H1 (cell line): ENCODE measurements at regions not wholly inside any gene's neighbourhood (a gene's known extent, or its start where the extent isn't known, plus 50 kb on each side); places are given as distances from the start of the nearest gene placed in this dataset.

Experiments
- CTCF ChIA-PET: fragments of 300-600 bp; sonication (Branson Sonifier 250); formaldehyde crosslinking; loops from one replicate; lab custom pipeline; 2021; ENCODE audit not compliant: partially characterized antibody; lab: Charles Lee
- POLR2A ChIA-PET: fragments of 300-600 bp; sonication (Branson Sonifier 250); formaldehyde crosslinking; loops from one replicate; lab custom pipeline; 2021; ENCODE audit warnings: inconsistent platforms; ENCODE audit not compliant: partially characterized antibody; lab: Charles Lee
- DNase-seq, 2 experiments: peaks; one replicate each; pipeline versions ENCODE4 v3.0.0 to v3.0.0-alpha.2; 2010 to 2022; ENCODE audit warnings: low spot score in 2 of 2, low read depth in 1 of 2, mixed read lengths in 1 of 2
- FAIRE-seq: peaks from 2 replicates; lab custom pipeline; 2011; peaks lifted over from hg19 to GRCh38; lab: Jason Lieb, UNC
- H2AFZ ChIP-seq: 2 replicates; pipeline ENCODE4 v1.8.1; 2012; ENCODE audit warnings: low read length, inconsistent platforms
- H2AK5ac ChIP-seq: 2 replicates; pipeline ENCODE4 v1.6.1; 2013; ENCODE audit warnings: low read depth, low read length
- H2BK120ac ChIP-seq: replicated peaks from 2 replicates; pipeline ENCODE3; 2013; ENCODE audit warnings: low read depth, low read length, inconsistent platforms
- H2BK12ac ChIP-seq: 2 replicates; pipeline ENCODE4 v1.6.1; 2013; ENCODE audit warnings: low read depth, low read length
- H2BK15ac ChIP-seq: 2 replicates; pipeline ENCODE4 v1.6.1; 2013; ENCODE audit warnings: low read length
- H2BK20ac ChIP-seq: 2 replicates; pipeline ENCODE4 v1.6.1; 2013; ENCODE audit warnings: low read length
- H2BK5ac ChIP-seq: 2 replicates; pipeline ENCODE4 v1.6.1; 2013; ENCODE audit warnings: low read depth, low read length
- H3K14ac ChIP-seq: 2 replicates; pipeline ENCODE4 v1.6.1; 2013; ENCODE audit warnings: inconsistent platforms; ENCODE audit not compliant: insufficient read length
- H3K18ac ChIP-seq: 2 replicates; pipeline ENCODE4 v1.6.1; 2013; ENCODE audit warnings: low read length; ENCODE audit errors: extremely low read depth
- H3K23ac ChIP-seq: 2 replicates; pipeline ENCODE4 v1.6.1; 2013; ENCODE audit warnings: inconsistent platforms; ENCODE audit not compliant: insufficient read length
- H3K23me2 ChIP-seq: 2 replicates; pipeline ENCODE4 v1.6.1; 2013; ENCODE audit warnings: low read depth, low read length
- H3K27ac ChIP-seq: 2 replicates; pipeline ENCODE4 v1.6.1; 2011; ENCODE audit warnings: low read depth, low read length, inconsistent platforms
- H3K27me3 ChIP-seq, 4 experiments: replicated peaks in 1 of 4; 1 replicate in 1 of 4; 2 replicates in 3 of 4; pipeline versions ENCODE4 v1.6.1 to v1.8.1; 2011 to 2013; ENCODE audit warnings: low read length in 3 of 4, mild to moderate bottlenecking in 3 of 4, inconsistent platforms in 2 of 4, mixed read lengths in 2 of 4, moderate library complexity in 1 of 4; ENCODE audit not compliant: control insufficient read depth in 3 of 4, insufficient read depth in 3 of 4; ENCODE audit errors: extremely low read depth in 1 of 4
- H3K36me3 ChIP-seq, 4 experiments: 2 replicates each; pipeline versions ENCODE4 v1.6.1 to v1.8.1; 2011 to 2013; ENCODE audit warnings: mild to moderate bottlenecking in 4 of 4, low read length in 3 of 4, moderate library complexity in 2 of 4, control low read depth in 1 of 4, inconsistent platforms in 1 of 4; ENCODE audit not compliant: insufficient read depth in 4 of 4, control insufficient read depth in 2 of 4
- H3K4ac ChIP-seq: replicated peaks from 2 replicates; pipeline ENCODE3; 2013; ENCODE audit warnings: low read length, low read depth, mixed read lengths, inconsistent platforms; ENCODE audit not compliant: insufficient read length
- H3K4me1 ChIP-seq, 4 experiments: replicated peaks in 1 of 4; 1 replicate in 1 of 4; 2 replicates in 3 of 4; pipeline versions ENCODE4 v1.6.1 to v1.8.1; 2011 to 2013; ENCODE audit warnings: low read length in 3 of 4, inconsistent platforms in 2 of 4, mixed read lengths in 1 of 4; ENCODE audit not compliant: insufficient read depth in 4 of 4, control insufficient read depth in 3 of 4
- H3K4me2 ChIP-seq, 2 experiments: 2 replicates each; pipeline versions ENCODE4 v1.6.1 to v1.8.1; 2011 to 2013; ENCODE audit warnings: low read depth in 2 of 2, low read length in 2 of 2, control low read depth in 1 of 2, inconsistent platforms in 1 of 2, mild to moderate bottlenecking in 1 of 2; ENCODE audit not compliant: insufficient read depth in 1 of 2
- H3K4me3 ChIP-seq, 4 experiments: fragments of 200-600, 300-600 bp in 1 of 4; sonication (generic), shearing (Covaris generic), sonication (Bioruptor Twin) in 1 of 4; 2 replicates each; pipeline versions ENCODE4 v1.5.1 to v1.8.1; 2011 to 2016; ENCODE audit warnings: low read length in 4 of 4, low read depth in 3 of 4, control low read depth in 2 of 4, inconsistent platforms in 2 of 4, mild to moderate bottlenecking in 2 of 4, mixed read lengths in 1 of 4, moderate library complexity in 1 of 4; ENCODE audit not compliant: insufficient read depth in 2 of 4; ENCODE audit errors: extremely low read depth in 1 of 4
- H3K56ac ChIP-seq: replicated peaks from 2 replicates; pipeline ENCODE3; 2013; ENCODE audit warnings: low read depth, mild to moderate bottlenecking, mixed read lengths, low read length, inconsistent platforms; ENCODE audit not compliant: insufficient read length
- H3K79me1 ChIP-seq: 2 replicates; pipeline ENCODE4 v1.6.1; 2013; ENCODE audit warnings: low read depth, low read length, control low read depth
- H3K79me2 ChIP-seq, 2 experiments: 2 replicates each; pipeline versions ENCODE4 v1.6.1 to v1.8.1; 2012 to 2013; ENCODE audit warnings: low read length in 2 of 2, mild to moderate bottlenecking in 2 of 2, inconsistent platforms in 1 of 2; ENCODE audit not compliant: insufficient read depth in 2 of 2, control insufficient read depth in 1 of 2
- H3K9ac ChIP-seq, 4 experiments: replicated peaks in 1 of 4; 1 replicate in 1 of 4; 2 replicates in 3 of 4; pipeline versions ENCODE4 v1.6.1 to v1.8.1; 2011 to 2013; ENCODE audit warnings: low read depth in 3 of 4, low read length in 3 of 4, control low read depth in 2 of 4, mild to moderate bottlenecking in 2 of 4, moderate library complexity in 2 of 4, inconsistent platforms in 1 of 4; ENCODE audit errors: extremely low read depth in 1 of 4
- H3K9me3 ChIP-seq, 2 experiments: 2 replicates each; pipeline versions ENCODE4 v1.6.1 to v1.8.1; 2012 to 2013; ENCODE audit warnings: mild to moderate bottlenecking in 2 of 2, moderate library complexity in 2 of 2, control low read depth in 1 of 2, inconsistent platforms in 1 of 2, low read depth in 1 of 2, low read length in 1 of 2, mixed read lengths in 1 of 2; ENCODE audit not compliant: insufficient read depth in 2 of 2
- H4K20me1 ChIP-seq, 2 experiments: replicated peaks in 1 of 2; 2 replicates each; pipeline versions ENCODE3 to v1.8.1; 2011 to 2013; ENCODE audit warnings: inconsistent platforms in 2 of 2, low read length in 2 of 2, mild to moderate bottlenecking in 1 of 2; ENCODE audit not compliant: insufficient read depth in 2 of 2, control insufficient read depth in 1 of 2
- H4K5ac ChIP-seq: 2 replicates; pipeline ENCODE4 v1.6.1; 2013; ENCODE audit warnings: low read length, low read depth, mixed read lengths, inconsistent platforms; ENCODE audit not compliant: insufficient read length
- H4K8ac ChIP-seq: 2 replicates; pipeline ENCODE4 v1.8.0; 2013; ENCODE audit warnings: mild to moderate bottlenecking, moderate library complexity, low read length, inconsistent platforms; ENCODE audit not compliant: insufficient read depth; ENCODE audit errors: extremely low read depth
- H4K91ac ChIP-seq: replicated peaks from 2 replicates; pipeline ENCODE3; 2013; ENCODE audit warnings: low read length, mixed read lengths, inconsistent platforms; ENCODE audit not compliant: insufficient read length
- ASH2L ChIP-seq: fragments of 200-600, 300-600 bp; sonication (generic); IDR thresholded peaks from one replicate; pipeline ENCODE4 v1.7.1; 2017; ENCODE audit warnings: low read length
- BCL11A ChIP-seq, 2 experiments: IDR thresholded peaks; one replicate each; pipeline ENCODE4 v1.6.1; 2011; ENCODE audit warnings: low read depth in 2 of 2, low read length in 2 of 2, mild to moderate bottlenecking in 2 of 2
- CBX5 ChIP-seq: fragments of 300-800, 300-1000 bp; sonication (generic); IDR thresholded peaks from 2 replicates; pipeline ENCODE4 v1.7.1; 2016; ENCODE audit warnings: antibody characterized with exemption, low read length, low read depth
- CHD2 ChIP-seq: IDR thresholded peaks from 2 replicates; pipeline ENCODE4 v1.6.1; 2012; ENCODE audit warnings: low read length, improper control_type of control experiment
- EGR1 ChIP-seq: IDR thresholded peaks from 2 replicates; pipeline ENCODE4 v1.6.1; 2011; ENCODE audit warnings: low read depth, low read length, borderline replicate concordance
- FOSL1 ChIP-seq: IDR thresholded peaks from 2 replicates; pipeline ENCODE4 v1.6.1; 2011; ENCODE audit warnings: mild to moderate bottlenecking, low read depth, low read length, moderate library complexity; ENCODE audit not compliant: insufficient read depth
- GTF2F1 ChIP-seq: IDR thresholded peaks from 2 replicates; pipeline ENCODE4 v1.6.1; 2012; ENCODE audit warnings: low read depth, low read length, improper control_type of control experiment, borderline replicate concordance
- JUN ChIP-seq: IDR thresholded peaks from 2 replicates; pipeline ENCODE4 v1.6.1; 2011; ENCODE audit warnings: low read depth, mild to moderate bottlenecking, improper control_type of control experiment, low read length
- PHF8 ChIP-seq: fragments of 200-600 bp; sonication (generic); conservative IDR thresholded peaks from 2 replicates; pipeline ENCODE4 v1.7.1; 2012; ENCODE audit warnings: low read depth, mild to moderate bottlenecking, inconsistent platforms, low read length, moderate library complexity
- POU5F1 ChIP-seq: IDR thresholded peaks from 2 replicates; pipeline ENCODE4 v1.6.1; 2011; ENCODE audit warnings: low read depth, mild to moderate bottlenecking, low read length, moderate library complexity
- SIX5 ChIP-seq: IDR thresholded peaks from 2 replicates; pipeline ENCODE4 v1.6.1; 2011; ENCODE audit warnings: mild to moderate bottlenecking, low read depth, low read length
- SP2 ChIP-seq: IDR thresholded peaks from 2 replicates; pipeline ENCODE4 v1.6.1; 2012; ENCODE audit warnings: mild to moderate bottlenecking, low read length, inconsistent platforms
- TBP ChIP-seq: IDR thresholded peaks from 2 replicates; pipeline ENCODE4 v1.6.1; 2011; ENCODE audit warnings: low read depth, low read length, improper control_type of control experiment
- WGBS, 2 experiments: shearing (Covaris generic) in 1 of 2; methylation state at CpG; one replicate each; pipeline versions ENCODE4 v1.1.6 to v1.1.7; 2013 to 2015; ENCODE audit warnings: low lambda C conversion rate in 2 of 2, mixed read lengths in 2 of 2, inconsistent platforms in 1 of 2, low coverage in 1 of 2, missing lambda C conversion rate in 1 of 2; ENCODE audit not compliant: insufficient replicate concordance in 2 of 2, insufficient coverage in 1 of 2, insufficient read length in 1 of 2; ENCODE audit errors: extremely low coverage in 1 of 2, missing lambda C conversion rate in 1 of 2; 5-methylcytosine and 5-hydroxymethylcytosine counted together

GRCh38 chr14:80047761-80048160, 163.5 kb downstream of the DIO2 start:
- H3K79me1 ChIP-seq = no peaks in the 10 kb centered on the region
- no peak overlapping the region for H2AFZ ChIP-seq
- H3K14ac ChIP-seq = no peak overlapping the region
- ChIA-PET CTCF (interaction anchor here (1.3 to 3.3 kb wide), 2 partner anchors 8 to 11 kb away, joined by 3 to 11 read pairs; no protein-coding TSS in a partner anchor), POLR2A (no interaction called here)
- no peak for FAIRE-seq
- H3K23ac ChIP-seq = no peak overlapping the region
- no peak overlapping the region for H4K8ac ChIP-seq
- no peak overlapping the region for H2AK5ac ChIP-seq
- no peak for DNase-seq
- TF ChIP-seq PHF8 (no peak), FOSL1 (no peak), JUN (no peak), EGR1 (no peak), CHD2 (no peak), SP2 (no peak), GTF2F1 (no peak), SIX5 (no peak), ASH2L (no peak), CBX5 (no peak), POU5F1 (no peak), TBP (no peak), BCL11A (IDR thresholded peaks at IDR 0.05; ENCODE audit: low read depth in 2 of 2, low read length in 2 of 2) (no peak)
- H3K27ac ChIP-seq = no peak overlapping the region
- H2BK5ac ChIP-seq = no peak overlapping the region
- no peak overlapping the region for H3K4me3 ChIP-seq
- H2BK120ac ChIP-seq = no peak overlapping the region
- H3K79me2 ChIP-seq = no peaks in the 10 kb centered on the region
- no peak overlapping the region for H3K4me2 ChIP-seq
- no peaks in the 10 kb centered on the region for H3K27me3 ChIP-seq
- no peak overlapping the region for H2BK12ac ChIP-seq
- H4K20me1 ChIP-seq = no peaks in the 10 kb centered on the region
- no peak overlapping the region for H3K18ac ChIP-seq
- no peak overlapping the region for H2BK15ac ChIP-seq
- H3K36me3 ChIP-seq = no peaks in the 10 kb centered on the region
- no peak overlapping the region for H4K5ac ChIP-seq
- no peak overlapping the region for H2BK20ac ChIP-seq
- no peaks in the 10 kb centered on the region for H3K9me3 ChIP-seq
- WGBS, 2 experiments = 87% methylated on average over 3 of the region's 3 CpGs; no CpG with 5 or more reads in 1 of the 2 experiments
- H3K9ac ChIP-seq = no peak overlapping the region
- no peaks in the 10 kb centered on the region for H3K23me2 ChIP-seq
- no peaks in the 10 kb centered on the region for H3K4me1 ChIP-seq
- H3K4ac ChIP-seq = no peak overlapping the region
- no peak overlapping the region for H3K56ac ChIP-seq
- H4K91ac ChIP-seq = no peak overlapping the region
